NT2/D1 (cell line): ENCODE measurements at regions not wholly inside any gene's neighbourhood (a gene's known extent, or its start where the extent isn't known, plus 50 kb on each side); places are given as distances from the start of the nearest gene placed in this dataset.

Experiments used
- SUZ12 ChIP-seq: IDR thresholded peaks from 2 replicates; pipeline ENCODE4 v1.6.1; 2011; ENCODE audit not compliant: insufficient read length, insufficient read depth; ENCODE audit errors: extremely low read depth
- YY1 ChIP-seq: IDR thresholded peaks from 2 replicates; pipeline ENCODE4 v1.6.1; 2011; ENCODE audit not compliant: insufficient read length, insufficient read depth
- ZNF274 ChIP-seq: IDR thresholded peaks from 2 replicates; pipeline ENCODE4 v1.6.1; 2011; ENCODE audit warnings: mild to moderate bottlenecking, low read depth, low read length

- TF ChIP-seq ZNF274 (no peak), SUZ12 (no peak), YY1 (no peak)
These were observed 826.2 kb upstream of the DDX18 start for GRCh38 chr2:116988303-116988702.
